ENCODE measurements at regions not wholly inside any gene's neighbourhood (a gene's known extent, or its start where the extent isn't known, plus 50 kb on each side); places are given as distances from the start of the nearest gene placed in this dataset.
A peak's percentile ranks its signal among the peaks of the same experiment; 100 is the strongest.

DNA sequence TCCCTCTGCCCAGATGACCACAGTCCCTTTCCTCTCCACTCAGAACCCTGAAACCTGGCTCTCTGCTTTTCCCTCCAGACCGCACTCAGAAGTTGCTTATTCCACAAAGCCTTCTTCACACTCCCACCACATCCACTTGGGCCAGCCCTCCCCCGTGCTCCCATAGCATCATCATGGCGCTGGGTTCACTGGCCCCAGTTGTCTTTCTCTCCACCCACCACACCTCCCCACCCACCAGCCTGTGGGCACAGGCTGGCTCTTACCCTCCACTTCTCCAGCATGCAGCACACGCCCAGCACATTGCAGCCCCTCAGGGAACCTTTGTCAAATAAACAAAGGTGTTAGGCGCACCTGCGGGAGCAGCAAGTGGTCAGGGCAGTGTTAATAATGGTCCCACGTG, 130.0 kb downstream of the KATNIP start:
- no peak for ATAC-seq
- DNase-seq (ENCODE audit: low spot score), result no peak
- H3K36me3 Mint-ChIP-seq, result peaks cover 6% of the 10 kb centered on the region
- H3K4me3 Mint-ChIP-seq, result no peak overlapping the region
- H3K27ac Mint-ChIP-seq, result no peak overlapping the region
- H3K4me1 Mint-ChIP-seq (ENCODE audit: low read depth in 2 of 2), result no peaks in the 10 kb centered on the region
- no peaks in the 10 kb centered on the region for H3K27me3 Mint-ChIP-seq
- H3K9me3 Mint-ChIP-seq, result no peaks in the 10 kb centered on the region

GRCh38 chr16:27681681-27682080, 131.7 kb downstream of the KATNIP start:
- H3K4me3 Mint-ChIP-seq, result no peak overlapping the region
- H3K27me3 Mint-ChIP-seq, result no peaks in the 10 kb centered on the region
- H3K4me1 Mint-ChIP-seq (ENCODE audit: low read depth in 2 of 2), result no peaks in the 10 kb centered on the region
- peaks cover 6% of the 10 kb centered on the region for H3K36me3 Mint-ChIP-seq
- DNase-seq (ENCODE audit: low spot score) (no peak), ATAC-seq (no peak)
- no peak overlapping the region for H3K27ac Mint-ChIP-seq
- H3K9me3 Mint-ChIP-seq, result no peaks in the 10 kb centered on the region

DNA sequence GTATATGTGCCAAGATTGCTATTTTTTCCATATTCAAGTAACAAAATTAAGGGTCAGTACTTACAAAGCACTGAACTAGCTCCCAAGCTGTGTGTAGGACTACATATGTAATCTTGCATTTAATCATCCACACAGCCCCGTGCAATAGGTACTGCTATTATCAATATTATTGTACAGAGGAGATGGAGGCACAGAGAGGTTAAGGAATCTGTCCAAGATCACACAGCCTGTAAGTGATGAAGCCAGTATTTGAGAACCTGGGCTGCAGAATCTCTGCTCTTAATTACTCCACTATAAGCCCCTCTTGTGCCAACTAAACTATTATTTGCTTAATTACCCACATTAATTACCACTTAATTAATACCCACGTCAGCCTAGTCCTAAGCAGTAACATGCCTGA, 134.1 kb downstream of the KATNIP start:
- no peak for DNase-seq (ENCODE audit: low spot score)
- Mint-ChIP-seq H3K36me3 (peaks cover 3% of the 10 kb centered on the region), H3K4me1 (ENCODE audit: low read depth in 2 of 2) (no peaks in the 10 kb centered on the region), H3K27ac (no peak overlapping the region), H3K9me3 (no peaks in the 10 kb centered on the region), H3K4me3 (no peak overlapping the region), H3K27me3 (no peaks in the 10 kb centered on the region)
- no peak for ATAC-seq

DNA sequence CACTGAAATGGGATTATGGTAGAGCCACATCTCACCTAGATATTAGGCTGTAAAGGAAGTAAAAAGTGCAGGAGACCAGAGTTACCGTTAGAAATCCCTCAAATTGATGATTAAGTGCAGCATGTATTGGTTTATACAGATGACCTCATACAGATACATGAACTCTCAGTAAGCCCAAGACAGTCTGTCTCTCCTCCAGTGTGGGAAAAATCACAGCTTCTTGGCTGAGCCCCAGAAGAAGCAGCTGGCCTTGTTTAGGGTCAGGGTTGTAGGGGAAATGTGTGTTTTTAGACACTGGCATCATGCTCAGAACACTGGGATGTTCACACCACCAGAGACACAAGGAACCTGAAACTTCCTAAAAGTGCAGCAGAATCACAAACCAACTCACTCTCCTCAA, 135.9 kb downstream of the KATNIP start:
- H3K27me3 Mint-ChIP-seq, result no peaks in the 10 kb centered on the region
- H3K9me3 Mint-ChIP-seq, result no peaks in the 10 kb centered on the region
- H3K4me1 Mint-ChIP-seq (ENCODE audit: low read depth in 2 of 2), result no peaks in the 10 kb centered on the region
- H3K4me3 Mint-ChIP-seq, result no peak overlapping the region
- no peak for ATAC-seq
- H3K36me3 Mint-ChIP-seq, result no peaks in the 10 kb centered on the region
- DNase-seq (ENCODE audit: low spot score), result no peak
- no peak overlapping the region for H3K27ac Mint-ChIP-seq

DNA sequence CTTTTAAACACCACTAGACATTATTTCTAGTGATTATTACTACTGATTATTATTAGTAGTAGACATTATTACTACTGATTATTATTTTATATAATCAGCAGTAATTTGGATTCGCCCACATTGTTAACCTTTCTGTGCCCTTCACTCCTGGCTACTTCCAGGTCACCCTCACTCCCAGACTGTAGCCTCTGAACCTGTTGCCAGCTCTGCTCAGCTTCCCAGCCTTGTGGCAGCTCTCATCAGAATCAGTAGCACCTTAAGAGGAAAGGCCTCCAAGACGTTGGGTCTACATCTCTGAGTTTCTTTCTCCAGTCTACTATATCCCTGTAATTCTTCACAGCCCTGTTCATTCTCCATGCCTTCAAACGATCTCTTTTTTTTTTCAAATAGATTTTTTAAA, 137.0 kb downstream of the KATNIP start:
- no peak for DNase-seq (ENCODE audit: low spot score)
- H3K27ac Mint-ChIP-seq, result no peak overlapping the region
- no peaks in the 10 kb centered on the region for H3K27me3 Mint-ChIP-seq
- no peaks in the 10 kb centered on the region for H3K9me3 Mint-ChIP-seq
- no peaks in the 10 kb centered on the region for H3K4me1 Mint-ChIP-seq (ENCODE audit: low read depth in 2 of 2)
- ATAC-seq, result no peak
- H3K4me3 Mint-ChIP-seq, result no peak overlapping the region
- H3K36me3 Mint-ChIP-seq, result no peaks in the 10 kb centered on the region

DNA sequence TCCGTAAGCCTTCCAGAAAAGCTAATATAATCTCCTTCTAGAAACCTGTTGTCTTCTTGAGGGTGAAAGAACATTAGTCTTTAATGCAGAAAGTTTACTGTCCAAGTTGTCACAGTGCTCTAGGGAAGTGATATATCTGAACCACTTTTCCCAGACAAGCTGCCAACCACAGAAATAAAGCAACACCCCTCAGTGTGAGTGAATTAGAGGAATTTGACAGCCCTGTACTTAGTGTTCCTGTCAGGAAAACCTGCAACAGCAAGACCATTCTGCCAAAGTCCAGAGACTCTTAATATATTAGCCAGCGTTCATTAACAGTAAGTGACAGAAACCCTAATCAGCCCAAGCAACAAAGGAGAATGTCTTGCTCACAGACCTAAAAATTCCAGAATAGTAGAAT, 137.7 kb downstream of the KATNIP start:
- Mint-ChIP-seq H3K4me3 (no peak overlapping the region), H3K4me1 (ENCODE audit: low read depth in 2 of 2) (no peaks in the 10 kb centered on the region), H3K9me3 (no peaks in the 10 kb centered on the region)

GRCh38 chr16:27689711-27690110, 139.8 kb downstream of the KATNIP start:
- Mint-ChIP-seq H3K27ac (no peak overlapping the region), H3K27me3 (no peaks in the 10 kb centered on the region), H3K36me3 (no peaks in the 10 kb centered on the region), H3K4me1 (ENCODE audit: low read depth in 2 of 2) (no peaks in the 10 kb centered on the region), H3K9me3 (no peaks in the 10 kb centered on the region), H3K4me3 (no peak overlapping the region)
- ATAC-seq, result no peak
- DNase-seq (ENCODE audit: low spot score), result no peak

More for the DNA sequence above, 137.7 kb downstream of the KATNIP start:
- DNase-seq (ENCODE audit: low spot score) (no peak), ATAC-seq (no peak)
- Mint-ChIP-seq H3K27ac (no peak overlapping the region), H3K36me3 (no peaks in the 10 kb centered on the region), H3K27me3 (no peaks in the 10 kb centered on the region)

DNA sequence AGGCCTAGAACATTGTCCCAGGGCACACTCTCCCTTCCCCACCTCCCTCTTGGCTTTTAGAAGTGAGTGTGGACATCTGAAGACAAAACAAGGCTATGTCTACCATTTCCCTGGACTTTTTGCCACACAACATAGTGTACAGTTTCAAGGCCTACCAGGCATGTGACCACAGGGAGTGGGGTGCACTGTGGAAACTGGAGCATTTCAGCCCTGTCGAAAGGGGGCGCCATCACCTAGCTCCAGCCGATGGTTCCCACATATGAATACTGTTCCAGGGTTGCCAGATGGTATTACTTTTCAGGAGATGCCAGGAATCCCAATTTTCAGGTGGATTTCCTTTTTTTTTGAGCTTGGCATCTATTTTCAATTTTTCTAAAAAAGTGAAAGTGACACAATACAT, 140.7 kb downstream of the KATNIP start:
- H3K9me3 Mint-ChIP-seq, result no peaks in the 10 kb centered on the region
- H3K4me3 Mint-ChIP-seq, result no peak overlapping the region
- no peaks in the 10 kb centered on the region for H3K27me3 Mint-ChIP-seq
- no peak for DNase-seq (ENCODE audit: low spot score)
- no peak for ATAC-seq
- H3K27ac Mint-ChIP-seq, result no peak overlapping the region
- no peaks in the 10 kb centered on the region for H3K36me3 Mint-ChIP-seq
- no peaks in the 10 kb centered on the region for H3K4me1 Mint-ChIP-seq (ENCODE audit: low read depth in 2 of 2)

- no peak for ATAC-seq
- H3K36me3 Mint-ChIP-seq, result no peaks in the 10 kb centered on the region
- H3K4me3 Mint-ChIP-seq, result no peak overlapping the region
- no peaks in the 10 kb centered on the region for H3K27me3 Mint-ChIP-seq
- no peaks in the 10 kb centered on the region for H3K9me3 Mint-ChIP-seq
- no peaks in the 10 kb centered on the region for H3K4me1 Mint-ChIP-seq (ENCODE audit: low read depth in 2 of 2)
- no peak for DNase-seq (ENCODE audit: low spot score)
- no peak overlapping the region for H3K27ac Mint-ChIP-seq
Measured at GRCh38 chr16:27691721-27692120, 141.8 kb downstream of the KATNIP start.

DNA sequence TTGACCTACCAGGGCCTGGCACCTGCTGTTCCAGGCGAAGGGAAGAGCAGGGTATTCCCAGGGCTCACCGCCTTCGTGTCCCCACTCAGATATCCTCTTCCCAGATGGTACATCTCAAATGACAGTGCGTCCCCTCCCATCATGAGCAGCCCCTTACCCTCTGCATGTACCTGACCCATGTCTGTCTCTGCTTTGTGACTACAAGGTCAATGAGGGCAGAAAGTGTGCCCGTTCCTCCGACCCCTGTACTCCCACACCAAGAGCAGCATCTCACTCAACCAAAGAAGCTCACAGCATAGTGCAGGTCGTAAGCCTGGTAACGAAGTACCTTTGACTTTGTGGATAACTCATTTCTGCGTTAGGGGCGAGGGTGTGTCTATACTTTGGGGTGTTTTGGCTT, 142.6 kb downstream of the KATNIP start:
- no peaks in the 10 kb centered on the region for H3K27me3 Mint-ChIP-seq
- no peak overlapping the region for H3K4me3 Mint-ChIP-seq
- no peaks in the 10 kb centered on the region for H3K9me3 Mint-ChIP-seq
- H3K27ac Mint-ChIP-seq, result no peak overlapping the region
- no peak for ATAC-seq
- H3K36me3 Mint-ChIP-seq, result no peaks in the 10 kb centered on the region
- DNase-seq (ENCODE audit: low spot score), result no peak
- no peaks in the 10 kb centered on the region for H3K4me1 Mint-ChIP-seq (ENCODE audit: low read depth in 2 of 2)

DNA sequence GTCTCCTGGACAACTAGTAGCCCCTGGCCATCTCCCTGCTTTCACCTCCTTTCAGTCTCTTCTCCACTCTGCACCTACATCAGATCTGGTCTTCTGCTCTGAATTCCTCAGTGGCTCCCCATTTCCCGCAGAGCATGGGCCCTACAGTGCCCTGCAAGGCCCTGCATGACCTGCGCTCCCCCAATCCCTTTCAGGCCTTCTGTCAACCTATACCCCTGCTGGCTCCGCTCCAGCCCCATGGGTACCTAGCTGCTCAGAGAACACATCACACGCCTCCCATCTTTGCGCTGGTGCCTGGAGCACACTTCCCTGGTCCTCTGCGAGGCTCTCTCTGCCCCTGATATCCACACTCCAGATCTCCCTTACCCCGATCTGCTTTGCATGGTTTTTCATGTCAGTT, 145.2 kb downstream of the KATNIP start:
- no peak overlapping the region for H3K4me3 Mint-ChIP-seq
- no peaks in the 10 kb centered on the region for H3K36me3 Mint-ChIP-seq
- DNase-seq (ENCODE audit: low spot score), result no peak
- H3K4me1 Mint-ChIP-seq (ENCODE audit: low read depth in 2 of 2), result no peaks in the 10 kb centered on the region
- H3K9me3 Mint-ChIP-seq, result no peaks in the 10 kb centered on the region
- no peak overlapping the region for H3K27ac Mint-ChIP-seq
- peak in 1 of 2 donors; percentile 15 for ATAC-seq
- no peaks in the 10 kb centered on the region for H3K27me3 Mint-ChIP-seq

DNA sequence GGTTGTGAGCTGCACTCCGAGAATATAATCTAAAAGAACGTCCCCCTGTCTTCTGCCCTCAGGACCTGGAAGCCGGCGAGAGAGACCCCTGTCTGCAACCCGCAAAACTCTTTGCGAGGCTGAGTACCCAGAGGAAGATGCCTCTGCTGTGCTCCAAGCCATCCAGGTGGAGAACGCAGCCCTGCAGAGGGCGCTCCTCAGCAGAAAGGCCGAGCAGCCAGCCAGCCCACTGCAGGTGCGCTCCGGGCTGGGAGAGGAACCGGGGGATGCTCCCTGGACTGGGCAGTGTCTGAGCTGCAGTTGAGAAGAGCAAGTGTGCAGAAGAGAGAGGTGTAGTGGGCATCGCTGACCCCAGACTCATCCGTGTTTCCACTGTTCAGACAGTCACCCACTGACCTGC, 148.3 kb downstream of the KATNIP start:
- Mint-ChIP-seq H3K4me1 (ENCODE audit: low read depth in 2 of 2) (no peaks in the 10 kb centered on the region), H3K36me3 (no peaks in the 10 kb centered on the region), H3K4me3 (no peak overlapping the region), H3K27me3 (no peaks in the 10 kb centered on the region), H3K9me3 (no peaks in the 10 kb centered on the region), H3K27ac (no peak overlapping the region)
- ATAC-seq (no peak), DNase-seq (ENCODE audit: low spot score) (no peak)

DNA sequence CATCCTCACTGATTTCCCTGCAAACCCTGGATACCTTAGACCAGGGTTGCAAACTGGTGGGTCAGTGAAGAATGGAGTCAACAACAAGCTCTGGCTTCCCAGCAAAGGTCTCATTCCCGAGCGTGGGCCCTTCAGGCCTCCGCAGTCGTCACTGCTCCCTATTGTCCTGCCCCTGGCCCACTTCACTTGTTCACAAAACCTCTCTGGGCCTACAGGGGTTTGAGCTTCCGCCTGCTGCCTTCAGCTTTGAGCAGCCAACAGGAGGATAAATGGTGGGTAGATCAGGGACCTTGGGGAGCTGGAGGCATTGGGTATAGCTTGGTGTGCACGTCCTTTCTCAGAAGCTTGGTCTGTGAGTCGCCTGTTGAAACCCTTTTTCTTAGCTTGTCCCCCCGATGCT, 148.8 kb downstream of the KATNIP start:
- H3K9me3 Mint-ChIP-seq, result no peaks in the 10 kb centered on the region

GRCh38 chr16:27699540-27699939, 149.6 kb downstream of the KATNIP start:
- Mint-ChIP-seq H3K36me3 (no peaks in the 10 kb centered on the region), H3K4me1 (ENCODE audit: low read depth in 2 of 2) (no peaks in the 10 kb centered on the region), H3K27me3 (no peaks in the 10 kb centered on the region), H3K9me3 (no peaks in the 10 kb centered on the region), H3K4me3 (no peak overlapping the region), H3K27ac (no peak overlapping the region)
- ATAC-seq (peak in 1 of 2 donors; percentile 13), DNase-seq (ENCODE audit: low spot score) (no peak)

More for the DNA sequence above, 148.8 kb downstream of the KATNIP start:
- no peak for DNase-seq (ENCODE audit: low spot score)
- Mint-ChIP-seq H3K4me1 (ENCODE audit: low read depth in 2 of 2) (no peaks in the 10 kb centered on the region), H3K27me3 (no peaks in the 10 kb centered on the region), H3K27ac (no peak overlapping the region), H3K4me3 (no peak overlapping the region), H3K36me3 (no peaks in the 10 kb centered on the region)
- no peak for ATAC-seq

DNA sequence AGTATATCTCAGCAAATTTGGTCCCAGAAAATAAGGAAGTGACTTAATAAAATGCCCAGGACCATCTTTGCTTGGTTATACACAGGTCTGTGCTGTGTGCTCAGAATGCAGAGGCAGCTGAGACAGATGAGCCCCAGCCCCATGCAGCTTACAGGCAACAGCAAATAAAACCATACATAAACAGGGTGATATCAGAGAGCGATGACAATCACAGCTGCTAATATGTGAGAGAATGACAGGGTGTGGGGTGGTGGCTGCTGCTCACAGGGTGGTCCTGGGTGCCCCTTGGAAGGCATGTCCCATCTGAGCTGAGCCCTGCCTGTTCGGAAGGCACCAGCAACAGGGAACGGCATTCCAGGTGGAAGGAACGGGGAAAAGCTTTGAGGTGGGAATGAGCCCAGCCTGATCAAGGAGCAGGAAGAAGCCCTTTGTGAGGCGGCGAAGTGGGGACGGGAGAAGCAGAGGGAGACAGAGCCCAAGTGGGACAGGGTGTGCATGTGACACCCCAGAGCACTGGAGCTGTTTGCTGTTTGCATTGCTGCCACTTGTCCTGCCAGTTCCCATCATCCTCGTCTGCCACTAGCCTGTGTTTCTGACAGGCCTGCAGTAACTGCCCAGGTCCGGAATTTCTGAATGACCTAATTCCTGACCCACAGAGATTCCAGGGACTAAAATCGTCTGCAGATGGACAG, 150.5 kb downstream of the KATNIP start:
- ATAC-seq (no peak), DNase-seq (ENCODE audit: low spot score) (no peak)
- no peaks in the 10 kb centered on the region for H3K36me3 Mint-ChIP-seq
- H3K4me3 Mint-ChIP-seq, result no peak overlapping the region
- no peaks in the 10 kb centered on the region for H3K4me1 Mint-ChIP-seq (ENCODE audit: low read depth in 2 of 2)
- no peaks in the 10 kb centered on the region for H3K9me3 Mint-ChIP-seq
- H3K27ac Mint-ChIP-seq, result no peak overlapping the region
- no peaks in the 10 kb centered on the region for H3K27me3 Mint-ChIP-seq

Measured in natural killer cell treated with Interleukin-12 subunit alpha and Interleukin-12 subunit beta and Interleukin-15 and Interleukin-18, amount 100 ng/mL, for 72 hours (primary cell).